Liver (tissue), 3 donors: ENCODE measurements at regions not wholly inside any gene's neighbourhood (a gene's known extent, or its start where the extent isn't known, plus 50 kb on each side); places are given as distances from the start of the nearest gene placed in this dataset.

Experiments
- EGR1 ChIP-seq, 2 donors: IDR thresholded peaks; 2 replicates each; pipeline ENCODE4 v1.6.1; 2016 to 2018; ENCODE audit warnings: antibody characterized with exemption in 2 of 2, low read depth in 2 of 2
- GABPA ChIP-seq, 2 donors: IDR thresholded peaks in 1 of 2; conservative IDR thresholded peaks in 1 of 2; 2 replicates each; pipeline ENCODE4 v1.6.1; 2016; ENCODE audit warnings: antibody characterized with exemption in 2 of 2, mild to moderate bottlenecking in 1 of 2, moderate library complexity in 1 of 2
- HNF4G ChIP-seq: IDR thresholded peaks from 2 replicates; pipeline ENCODE4 v1.6.1; 2016; ENCODE audit warnings: antibody characterized with exemption
- JUND ChIP-seq, 2 donors: IDR thresholded peaks; 2 replicates each; pipeline ENCODE4 v1.6.1; 2016; ENCODE audit warnings: antibody characterized with exemption in 2 of 2
- RAD21 ChIP-seq, 2 donors: IDR thresholded peaks; 2 replicates each; pipeline ENCODE4 v1.6.1; 2016; ENCODE audit warnings: antibody characterized with exemption in 2 of 2, mild to moderate bottlenecking in 2 of 2
- SP1 ChIP-seq: IDR thresholded peaks from 2 replicates; pipeline ENCODE4 v1.6.1; 2018; ENCODE audit warnings: antibody characterized with exemption, mild to moderate bottlenecking
- TAF1 ChIP-seq: conservative IDR thresholded peaks from 2 replicates; pipeline ENCODE4 v1.6.1; 2016; ENCODE audit warnings: antibody characterized with exemption, mild to moderate bottlenecking
- TF ChIP-seq, protein P1 (sequence below): fragments of 150-350 bp; IDR thresholded peaks from 2 replicates; pipeline ENCODE4 v1.5.1; 2017; ENCODE audit warnings: improper control_type of control experiment, low read depth, low read length; ENCODE audit not compliant: missing input control
- TF ChIP-seq, protein P2 (sequence below): IDR thresholded peaks from 2 replicates; pipeline ENCODE4 v1.6.1; 2016; ENCODE audit warnings: antibody characterized with exemption, mild to moderate bottlenecking
- TF ChIP-seq, protein P3 (sequence below): IDR thresholded peaks from 2 replicates; pipeline ENCODE4 v1.6.1; 2016; ENCODE audit warnings: antibody characterized with exemption
- TF ChIP-seq, protein P4 (sequence below): IDR thresholded peaks from 2 replicates; pipeline ENCODE4 v1.6.1; 2016; ENCODE audit warnings: antibody characterized with exemption
- donor health status: healthy.
- donor health status: healthy.

DNA sequence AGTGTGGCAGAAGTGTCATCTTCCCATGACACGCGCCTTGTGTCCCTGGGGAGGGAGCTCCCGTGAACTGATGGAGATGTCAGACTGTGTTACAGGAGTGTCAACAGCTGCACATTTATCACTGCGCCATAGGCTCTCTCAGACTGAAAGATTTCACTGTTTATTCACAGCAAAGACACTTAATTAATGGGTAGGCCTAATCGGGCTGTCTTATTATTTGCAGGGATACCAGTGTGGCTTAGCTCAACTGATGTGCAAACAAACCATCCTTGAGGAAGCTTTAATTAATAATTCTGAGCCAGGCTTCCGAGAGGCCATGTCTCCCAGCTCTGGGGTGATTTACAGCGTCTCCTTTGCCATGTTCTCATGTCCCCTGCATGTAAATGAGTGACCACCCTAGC is 771.0 kb downstream of the QKI start:
- TF ChIP-seq, protein P1, sequence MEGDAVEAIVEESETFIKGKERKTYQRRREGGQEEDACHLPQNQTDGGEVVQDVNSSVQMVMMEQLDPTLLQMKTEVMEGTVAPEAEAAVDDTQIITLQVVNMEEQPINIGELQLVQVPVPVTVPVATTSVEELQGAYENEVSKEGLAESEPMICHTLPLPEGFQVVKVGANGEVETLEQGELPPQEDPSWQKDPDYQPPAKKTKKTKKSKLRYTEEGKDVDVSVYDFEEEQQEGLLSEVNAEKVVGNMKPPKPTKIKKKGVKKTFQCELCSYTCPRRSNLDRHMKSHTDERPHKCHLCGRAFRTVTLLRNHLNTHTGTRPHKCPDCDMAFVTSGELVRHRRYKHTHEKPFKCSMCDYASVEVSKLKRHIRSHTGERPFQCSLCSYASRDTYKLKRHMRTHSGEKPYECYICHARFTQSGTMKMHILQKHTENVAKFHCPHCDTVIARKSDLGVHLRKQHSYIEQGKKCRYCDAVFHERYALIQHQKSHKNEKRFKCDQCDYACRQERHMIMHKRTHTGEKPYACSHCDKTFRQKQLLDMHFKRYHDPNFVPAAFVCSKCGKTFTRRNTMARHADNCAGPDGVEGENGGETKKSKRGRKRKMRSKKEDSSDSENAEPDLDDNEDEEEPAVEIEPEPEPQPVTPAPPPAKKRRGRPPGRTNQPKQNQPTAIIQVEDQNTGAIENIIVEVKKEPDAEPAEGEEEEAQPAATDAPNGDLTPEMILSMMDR: no peak
- TF ChIP-seq, protein P2, sequence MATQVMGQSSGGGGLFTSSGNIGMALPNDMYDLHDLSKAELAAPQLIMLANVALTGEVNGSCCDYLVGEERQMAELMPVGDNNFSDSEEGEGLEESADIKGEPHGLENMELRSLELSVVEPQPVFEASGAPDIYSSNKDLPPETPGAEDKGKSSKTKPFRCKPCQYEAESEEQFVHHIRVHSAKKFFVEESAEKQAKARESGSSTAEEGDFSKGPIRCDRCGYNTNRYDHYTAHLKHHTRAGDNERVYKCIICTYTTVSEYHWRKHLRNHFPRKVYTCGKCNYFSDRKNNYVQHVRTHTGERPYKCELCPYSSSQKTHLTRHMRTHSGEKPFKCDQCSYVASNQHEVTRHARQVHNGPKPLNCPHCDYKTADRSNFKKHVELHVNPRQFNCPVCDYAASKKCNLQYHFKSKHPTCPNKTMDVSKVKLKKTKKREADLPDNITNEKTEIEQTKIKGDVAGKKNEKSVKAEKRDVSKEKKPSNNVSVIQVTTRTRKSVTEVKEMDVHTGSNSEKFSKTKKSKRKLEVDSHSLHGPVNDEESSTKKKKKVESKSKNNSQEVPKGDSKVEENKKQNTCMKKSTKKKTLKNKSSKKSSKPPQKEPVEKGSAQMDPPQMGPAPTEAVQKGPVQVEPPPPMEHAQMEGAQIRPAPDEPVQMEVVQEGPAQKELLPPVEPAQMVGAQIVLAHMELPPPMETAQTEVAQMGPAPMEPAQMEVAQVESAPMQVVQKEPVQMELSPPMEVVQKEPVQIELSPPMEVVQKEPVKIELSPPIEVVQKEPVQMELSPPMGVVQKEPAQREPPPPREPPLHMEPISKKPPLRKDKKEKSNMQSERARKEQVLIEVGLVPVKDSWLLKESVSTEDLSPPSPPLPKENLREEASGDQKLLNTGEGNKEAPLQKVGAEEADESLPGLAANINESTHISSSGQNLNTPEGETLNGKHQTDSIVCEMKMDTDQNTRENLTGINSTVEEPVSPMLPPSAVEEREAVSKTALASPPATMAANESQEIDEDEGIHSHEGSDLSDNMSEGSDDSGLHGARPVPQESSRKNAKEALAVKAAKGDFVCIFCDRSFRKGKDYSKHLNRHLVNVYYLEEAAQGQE: no peak
- TF ChIP-seq EGR1 (IDR thresholded peaks at IDR 0.05; ENCODE audit: low read depth in 2 of 2): no peak
- no peak for TF ChIP-seq SP1
- no peak for TF ChIP-seq HNF4G
- TF ChIP-seq GABPA (IDR thresholded peaks at IDR 0.05 in 1 of 2, conservative IDR thresholded peaks at IDR 0.05 in 1 of 2): no peak
- TF ChIP-seq RAD21 (IDR thresholded peaks at IDR 0.05): no peak
- TF ChIP-seq, protein P3, sequence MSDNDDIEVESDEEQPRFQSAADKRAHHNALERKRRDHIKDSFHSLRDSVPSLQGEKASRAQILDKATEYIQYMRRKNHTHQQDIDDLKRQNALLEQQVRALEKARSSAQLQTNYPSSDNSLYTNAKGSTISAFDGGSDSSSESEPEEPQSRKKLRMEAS: no peak
- no peak for TF ChIP-seq TAF1
- TF ChIP-seq, protein P4, sequence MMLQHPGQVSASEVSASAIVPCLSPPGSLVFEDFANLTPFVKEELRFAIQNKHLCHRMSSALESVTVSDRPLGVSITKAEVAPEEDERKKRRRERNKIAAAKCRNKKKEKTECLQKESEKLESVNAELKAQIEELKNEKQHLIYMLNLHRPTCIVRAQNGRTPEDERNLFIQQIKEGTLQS: no peak
- no peak for TF ChIP-seq JUND (IDR thresholded peaks at IDR 0.05)
